B cell (primary cell): ENCODE measurements at regions not wholly inside any gene's neighbourhood (a gene's known extent, or its start where the extent isn't known, plus 50 kb on each side); places are given as distances from the start of the nearest gene placed in this dataset.

Experiments used
- ATAC-seq: fragments of 200-7000 bp; cut with Tn5 transposase; one replicate; pipeline ENCODE4 v1.10.0; 2021; ENCODE audit warnings: low read depth, mild to moderate bottlenecking, moderate number of reproducible peaks, moderate library complexity
- CTCF ChIA-PET: fragments of 350-600 bp; sonication (Branson Sonifier 250); formaldehyde crosslinking; loops from one replicate; lab custom pipeline; 2021; ENCODE audit warnings: antibody characterized with exemption, inconsistent platforms; lab: Charles Lee
- POLR2A ChIA-PET: fragments of 350-600 bp; sonication (Branson Sonifier 250); formaldehyde crosslinking; loops from one replicate; lab custom pipeline; 2021; ENCODE audit warnings: antibody characterized with exemption; lab: Charles Lee
- DNase-seq: peaks from one replicate; pipeline ENCODE4 v3.0.0; 2013
- H2AFZ ChIP-seq: 2 replicates; pipeline ENCODE4 v1.6.1; 2012; ENCODE audit warnings: mild to moderate bottlenecking, low read depth, low read length; ENCODE audit not compliant: insufficient read depth, poor library complexity, severe bottlenecking
- H3K27ac ChIP-seq, 2 donors: 1 replicate in 1 of 2; 2 replicates in 1 of 2; pipeline ENCODE4 v1.5.1; 2012 to 2013; ENCODE audit warnings: low read length in 2 of 2, mild to moderate bottlenecking in 2 of 2, moderate library complexity in 1 of 2
- H3K27me3 ChIP-seq, 4 experiments: fragments of 200-600 bp in 1 of 4; sonication (generic) in 1 of 4; replicated peaks in 1 of 4; 1 replicate in 2 of 4; 2 replicates in 2 of 4; pipeline versions ENCODE4 v1.6.1 to v1.7.0; 2013 to 2016; ENCODE audit warnings: low read length in 3 of 4, mild to moderate bottlenecking in 2 of 4, mixed read lengths in 1 of 4, moderate library complexity in 1 of 4; ENCODE audit not compliant: insufficient read depth in 4 of 4, control insufficient read depth in 3 of 4; ENCODE audit errors: control extremely low read depth in 1 of 4
- H3K36me3 ChIP-seq, 2 experiments: replicated peaks in 1 of 2; 1 replicate in 1 of 2; 2 replicates in 1 of 2; pipeline versions ENCODE4 v1.6.1 to v1.7.1; 2013; ENCODE audit warnings: low read length in 1 of 2; ENCODE audit not compliant: insufficient read depth in 2 of 2, control insufficient read depth in 1 of 2; ENCODE audit errors: control extremely low read depth in 1 of 2, extremely low read depth in 1 of 2
- H3K4me1 ChIP-seq, 2 donors: fragments of 200-600 bp in 1 of 2; sonication (generic) in 1 of 2; 1 replicate in 1 of 2; 2 replicates in 1 of 2; pipeline versions ENCODE4 v1.5.1 to v1.6.1; 2013 to 2017; ENCODE audit warnings: low read length in 2 of 2; ENCODE audit not compliant: control insufficient read depth in 2 of 2, insufficient read depth in 2 of 2
- H3K4me2 ChIP-seq: replicated peaks from 2 replicates; pipeline ENCODE3; 2012; ENCODE audit warnings: mild to moderate bottlenecking, low read depth, low read length; ENCODE audit not compliant: poor library complexity, severe bottlenecking
- H3K4me3 ChIP-seq, 5 experiments: fragments of 200-600 bp in 1 of 5; sonication (generic) in 1 of 5; 1 replicate in 3 of 5; 2 replicates in 2 of 5; pipeline versions ENCODE4 v1.5.1 to v1.7.0; 2011 to 2016; ENCODE audit warnings: low read length in 4 of 5, mild to moderate bottlenecking in 4 of 5, low read depth in 2 of 5, control low read depth in 1 of 5, moderate library complexity in 1 of 5; ENCODE audit not compliant: insufficient read depth in 1 of 5; ENCODE audit errors: control extremely low read depth in 1 of 5, extremely low read depth in 1 of 5
- H3K79me2 ChIP-seq: fragments of 200-600 bp; sonication (generic); one replicate; pipeline ENCODE4 v1.6.0; 2016; ENCODE audit warnings: low read length; ENCODE audit not compliant: control insufficient read depth, insufficient read depth
- H3K9ac ChIP-seq: fragments of 200-600 bp; sonication (generic); 2 replicates; pipeline ENCODE4 v1.6.1; 2017; ENCODE audit warnings: mild to moderate bottlenecking, low read length, moderate library complexity
- H3K9me3 ChIP-seq, 3 donors: one replicate each; pipeline versions ENCODE4 v1.6.1 to v1.7.1; 2013; ENCODE audit warnings: low read length in 2 of 3; ENCODE audit not compliant: control insufficient read depth in 2 of 3, insufficient read depth in 1 of 3; ENCODE audit errors: control extremely low read depth in 1 of 3
- H4K20me1 ChIP-seq: 2 replicates; pipeline ENCODE4 v1.6.0; 2012; ENCODE audit warnings: mild to moderate bottlenecking, low read length; ENCODE audit not compliant: insufficient read depth, control insufficient read depth, poor library complexity, severe bottlenecking
- H3K27ac Mint-ChIP-seq: one replicate; pipeline ENCODE4 v1.8.0; 2021; ENCODE audit warnings: mixed read lengths
- H3K27me3 Mint-ChIP-seq: one replicate; pipeline ENCODE4 v1.8.0; 2021; ENCODE audit warnings: mixed read lengths
- H3K4me1 Mint-ChIP-seq: one replicate; pipeline ENCODE4 v1.8.0; 2021; ENCODE audit warnings: mixed read lengths
- H3K4me3 Mint-ChIP-seq: one replicate; pipeline ENCODE4 v1.8.0; 2021; ENCODE audit warnings: mixed read lengths
- H3K9me3 Mint-ChIP-seq: one replicate; pipeline ENCODE4 v1.8.0; 2022; ENCODE audit warnings: mixed read lengths; ENCODE audit not compliant: insufficient read depth
- CTCF ChIP-seq: fragments of 200-600 bp; IDR thresholded peaks from one replicate; pipeline ENCODE4 v1.8.0; 2022; ENCODE audit warnings: antibody characterized with exemption, mild to moderate bottlenecking
- EZH2 ChIP-seq: IDR thresholded peaks from 2 replicates; pipeline ENCODE4 v1.6.1; 2012; ENCODE audit warnings: borderline replicate concordance, low read depth, mild to moderate bottlenecking, moderate library complexity, low read length; ENCODE audit not compliant: insufficient read depth, poor library complexity, severe bottlenecking
- WGBS: methylation state at CpG from one replicate; pipeline ENCODE4 v1.1.5; 2013; ENCODE audit warnings: missing lambda C conversion rate; ENCODE audit not compliant: insufficient coverage; 5-methylcytosine and 5-hydroxymethylcytosine counted together
- intact Hi-C: fragments of 100-400 bp; cut with micrococcal nuclease; formaldehyde crosslinking; loops from one replicate; pipeline ENCODE4 v1.10.0; 2022

GRCh38 chr14:38589747-38590350 is 334.0 kb upstream of the CLEC14A start:
- Mint-ChIP-seq H3K9me3 (peaks cover 3% of the 10 kb centered on the region), H3K4me3 (no peak overlapping the region), H3K4me1 (no peaks in the 10 kb centered on the region), H3K27me3 (no peaks in the 10 kb centered on the region), H3K27ac (no peak overlapping the region)
- H3K4me1 ChIP-seq, result no peaks in the 10 kb centered on the region
- intact Hi-C loops, result no loop called here
- no peaks in the 10 kb centered on the region for H3K36me3 ChIP-seq
- H3K4me3 ChIP-seq, result no peak overlapping the region
- POLR2A ChIA-PET, result no interaction called here
- TF ChIP-seq CTCF, result no peak
- TF ChIP-seq EZH2, result no peak
- CTCF ChIA-PET, result no interaction called here
- no peaks in the 10 kb centered on the region for H3K27me3 ChIP-seq
- no peaks in the 10 kb centered on the region for H3K9me3 ChIP-seq
- ATAC-seq (no peak), DNase-seq (no peak)
- no peak overlapping the region for H3K4me2 ChIP-seq
- no peaks in the 10 kb centered on the region for H4K20me1 ChIP-seq
- no peaks in the 10 kb centered on the region for H3K79me2 ChIP-seq
- H3K9ac ChIP-seq, result no peak overlapping the region
- H2AFZ ChIP-seq, result no peak overlapping the region
- WGBS, result 86% methylated on average over 1 of the region's 3 CpGs
- H3K27ac ChIP-seq, result no peak overlapping the region

- H3K4me2 ChIP-seq, result no peak overlapping the region
- ChIA-PET CTCF (no interaction called here), POLR2A (no interaction called here)
- TF ChIP-seq CTCF (no peak), EZH2 (no peak)
- H4K20me1 ChIP-seq, result no peaks in the 10 kb centered on the region
- intact Hi-C loops, result no loop called here
- Mint-ChIP-seq H3K27ac (no peak overlapping the region), H3K4me3 (no peak overlapping the region), H3K4me1 (no peaks in the 10 kb centered on the region), H3K27me3 (no peaks in the 10 kb centered on the region), H3K9me3 (no peaks in the 10 kb centered on the region)
- H3K27me3 ChIP-seq, result no peaks in the 10 kb centered on the region
- H2AFZ ChIP-seq, result no peak overlapping the region
- H3K4me1 ChIP-seq, result no peaks in the 10 kb centered on the region
- DNase-seq, result no peak
- no peaks in the 10 kb centered on the region for H3K36me3 ChIP-seq
- no peaks in the 10 kb centered on the region for H3K9me3 ChIP-seq
- no CpG with 5 or more reads among the region's 1 CpG for WGBS
- H3K27ac ChIP-seq, result no peak overlapping the region
- ATAC-seq, result no peak
- H3K4me3 ChIP-seq, result no peak overlapping the region
- H3K79me2 ChIP-seq, result no peaks in the 10 kb centered on the region
- no peak overlapping the region for H3K9ac ChIP-seq
Observed at GRCh38 chr14:38583471-38583870, 327.6 kb upstream of the CLEC14A start.
